ENCODE measurements at regions not wholly inside any gene's neighbourhood (a gene's known extent, or its start where the extent isn't known, plus 50 kb on each side); places are given as distances from the start of the nearest gene placed in this dataset.

DNA sequence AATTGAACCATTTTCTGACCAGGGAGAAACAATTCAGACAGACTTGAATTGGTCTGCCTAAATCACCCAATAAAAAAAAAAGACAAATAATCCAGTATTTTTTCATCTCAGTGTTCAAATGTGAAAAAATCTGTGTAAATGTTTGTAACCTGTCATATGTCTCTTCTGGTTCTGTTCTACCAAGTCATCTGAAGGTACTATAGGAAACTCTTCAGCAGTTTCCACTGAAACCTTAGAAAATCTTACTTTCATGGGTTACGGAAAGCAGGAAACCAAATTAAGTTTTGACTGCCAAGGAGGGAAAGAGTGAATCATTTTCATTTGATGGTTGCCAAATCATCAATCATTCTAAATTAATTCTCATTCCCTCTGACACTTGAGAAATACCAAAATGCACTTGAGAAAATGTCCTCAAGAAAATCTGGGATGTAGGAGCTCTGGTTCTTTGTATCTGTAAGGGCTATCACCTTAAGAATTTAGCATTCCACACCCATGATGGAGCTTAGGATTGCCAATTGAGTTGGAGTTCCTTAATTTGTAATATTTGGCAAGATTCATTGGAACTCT, 278.2 kb upstream of the KCNH8 start (continued):
- no peak for TF ChIP-seq NBN (IDR thresholded peaks at IDR 0.05; ENCODE audit: low read depth)

DNA sequence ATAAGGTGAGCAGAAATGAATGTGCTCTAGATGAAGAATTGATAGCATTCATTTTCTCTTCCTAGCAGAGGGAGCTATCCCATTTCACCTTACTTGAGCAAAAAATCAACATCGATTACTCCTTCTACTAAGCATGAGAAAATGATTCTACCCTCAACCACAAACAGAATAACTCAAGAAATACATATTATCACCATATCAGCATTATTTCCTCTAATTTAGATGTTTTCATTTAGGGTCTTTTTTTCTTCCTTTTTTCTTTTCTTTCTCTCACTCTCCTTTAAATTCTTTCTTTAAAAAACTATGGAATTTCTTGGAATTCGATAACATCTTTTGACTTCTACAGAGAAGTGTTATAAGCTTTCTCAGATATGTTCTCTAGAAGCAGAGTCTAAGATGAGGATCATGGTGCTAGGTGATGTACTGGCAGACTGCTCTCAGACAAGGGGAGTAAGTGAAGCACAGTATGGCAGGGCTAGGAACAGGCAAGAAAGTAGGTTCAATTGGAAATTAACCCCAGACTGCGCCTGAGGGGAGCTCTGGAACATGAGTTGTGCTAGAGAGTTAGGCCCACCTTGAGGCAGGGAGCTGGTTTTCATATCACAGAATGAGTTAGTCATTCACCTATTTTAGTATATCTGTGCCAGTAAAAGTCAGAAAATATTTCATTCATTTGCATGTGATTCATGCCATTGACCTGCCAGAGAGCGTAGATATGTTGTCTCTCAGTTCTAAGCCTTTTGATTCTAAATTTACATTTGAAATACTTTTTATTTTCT, 279.2 kb upstream of the KCNH8 start:
- FAIRE-seq (no peak), ATAC-seq (no peak), DNase-seq (ENCODE audit: extremely low read depth in 1 of 4, low spot score in 3 of 4) (no peak)
- intact Hi-C loops (cut with micrococcal nuclease) (no loop called here), in situ Hi-C loops (cut with MboI) (no loop called here)
- ChIA-PET POLR2A (no interaction called here), CTCF (ENCODE audit: low intra/inter-chr PET ratio) (no interaction called here)
- Histone ChIP-seq H3K36me3 (ENCODE audit: control insufficient read depth, insufficient read depth, low read length) (no peaks in the 10 kb centered on the region), H3K4me1 (replicated peaks in 1 of 2; ENCODE audit: control insufficient read depth in 2 of 2, insufficient read depth in 2 of 2, low read length in 2 of 2) (no peaks in the 10 kb centered on the region), H4K20me1 (replicated peaks; ENCODE audit: control insufficient read depth, insufficient read depth, low read length) (no peaks in the 10 kb centered on the region), H3K9me1 (ENCODE audit: control insufficient read depth, insufficient read depth, low read length) (no peaks in the 10 kb centered on the region), H3K27ac (ENCODE audit: extremely low read depth, low read depth, low read length) (no peak overlapping the region), H3K27me3 (ENCODE audit: control insufficient read depth in 2 of 2, insufficient read depth in 2 of 2, low read length in 2 of 2) (no peaks in the 10 kb centered on the region), H3K9me3 (replicated peaks; ENCODE audit: control insufficient read depth, insufficient read depth, low read depth, low read length) (no peaks in the 10 kb centered on the region), H2AFZ (ENCODE audit: low read depth, low read length) (no peak overlapping the region), H3K9ac (ENCODE audit: insufficient read depth in 1 of 2, low read depth in 2 of 2, low read length in 2 of 2) (no peak overlapping the region), H3K4me3 (no peak overlapping the region), H3K79me2 (ENCODE audit: control insufficient read depth, insufficient read depth, low read length) (no peaks in the 10 kb centered on the region), H3K4me2 (ENCODE audit: insufficient read depth, low read length) (no peak overlapping the region)
- TF ChIP-seq C11orf30 (IDR thresholded peaks at IDR 0.05; ENCODE audit: low read depth) (peak; percentile 51; the same call in 1 of the 2 replicates), ZNF316 (IDR thresholded peaks at IDR 0.05) (peak; percentile 68), RFX7 (CRISPR knock-in tag; IDR thresholded peaks at IDR 0.05) (no peak)
- no TSS peak for BruUV-seq (replicated peaks)
- WGBS (ENCODE audit: insufficient coverage, low coverage, missing lambda C conversion rate), result 0% methylated on average over 4 of the region's 4 CpGs

GRCh38 chr3:18866899-18867298, 281.4 kb upstream of the KCNH8 start:
- ATAC-seq, result no peak
- ChIA-PET POLR2A (no interaction called here), CTCF (ENCODE audit: low intra/inter-chr PET ratio) (no interaction called here)
- TF ChIP-seq, protein P1, sequence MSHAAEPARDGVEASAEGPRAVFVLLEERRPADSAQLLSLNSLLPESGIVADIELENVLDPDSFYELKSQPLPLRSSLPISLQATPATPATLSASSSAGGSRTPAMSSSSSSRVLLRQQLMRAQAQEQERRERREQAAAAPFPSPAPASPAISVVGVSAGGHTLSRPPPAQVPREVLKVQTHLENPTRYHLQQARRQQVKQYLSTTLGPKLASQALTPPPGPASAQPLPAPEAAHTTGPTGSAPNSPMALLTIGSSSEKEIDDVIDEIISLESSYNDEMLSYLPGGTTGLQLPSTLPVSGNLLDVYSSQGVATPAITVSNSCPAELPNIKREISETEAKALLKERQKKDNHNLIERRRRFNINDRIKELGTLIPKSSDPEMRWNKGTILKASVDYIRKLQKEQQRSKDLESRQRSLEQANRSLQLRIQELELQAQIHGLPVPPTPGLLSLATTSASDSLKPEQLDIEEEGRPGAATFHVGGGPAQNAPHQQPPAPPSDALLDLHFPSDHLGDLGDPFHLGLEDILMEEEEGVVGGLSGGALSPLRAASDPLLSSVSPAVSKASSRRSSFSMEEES (CRISPR knock-in tag; IDR thresholded peaks at IDR 0.05), result no peak
- no peak for TF ChIP-seq ZNF324 (CRISPR knock-in tag; IDR thresholded peaks at IDR 0.05)
- no peak for TF ChIP-seq ZNF3 (CRISPR knock-in tag; IDR thresholded peaks at IDR 0.05)
- no peak for TF ChIP-seq PRMT5 (CRISPR knock-in tag; IDR thresholded peaks at IDR 0.05)
- no peak for TF ChIP-seq CHD4 (IDR thresholded peaks at IDR 0.05; ENCODE audit: insufficient read depth, insufficient replicate concordance, low read depth, low read length, poor library complexity, severe bottlenecking)
- no peak for TF ChIP-seq SAFB2 (IDR thresholded peaks at IDR 0.05; ENCODE audit: borderline replicate concordance, low read depth, low read length, severe bottlenecking)
- no peaks in the 10 kb centered on the region for H3K4me1 ChIP-seq (replicated peaks in 1 of 2; ENCODE audit: control insufficient read depth in 2 of 2, insufficient read depth in 2 of 2, low read length in 2 of 2)
- FAIRE-seq, result no peak
- no peak overlapping the region for H3K9ac ChIP-seq (ENCODE audit: insufficient read depth in 1 of 2, low read depth in 2 of 2, low read length in 2 of 2)
- H2AFZ ChIP-seq (ENCODE audit: low read depth, low read length), result no peak overlapping the region
- H3K36me3 ChIP-seq (ENCODE audit: control insufficient read depth, insufficient read depth, low read length), result no peaks in the 10 kb centered on the region
- BruUV-seq (replicated peaks), result no TSS peak
- H3K9me1 ChIP-seq (ENCODE audit: control insufficient read depth, insufficient read depth, low read length), result no peaks in the 10 kb centered on the region
- intact Hi-C loops (cut with micrococcal nuclease) (no loop called here), in situ Hi-C loops (cut with MboI) (no loop called here)
- H3K27ac ChIP-seq (ENCODE audit: extremely low read depth, low read depth, low read length), result no peak overlapping the region
- no peaks in the 10 kb centered on the region for H3K79me2 ChIP-seq (ENCODE audit: control insufficient read depth, insufficient read depth, low read length)
- H3K9me3 ChIP-seq (replicated peaks; ENCODE audit: control insufficient read depth, insufficient read depth, low read depth, low read length), result no peaks in the 10 kb centered on the region
- H4K20me1 ChIP-seq (replicated peaks; ENCODE audit: control insufficient read depth, insufficient read depth, low read length), result no peaks in the 10 kb centered on the region
- no peaks in the 10 kb centered on the region for H3K27me3 ChIP-seq (ENCODE audit: control insufficient read depth in 2 of 2, insufficient read depth in 2 of 2, low read length in 2 of 2)
- no peak overlapping the region for H3K4me3 ChIP-seq
- WGBS (ENCODE audit: insufficient coverage, low coverage, missing lambda C conversion rate), result 11% methylated on average over 1 of the region's 1 CpG
- H3K4me2 ChIP-seq (ENCODE audit: insufficient read depth, low read length), result no peak overlapping the region
- DNase-seq (ENCODE audit: extremely low read depth in 1 of 4, low spot score in 3 of 4), result no peak

All from K562 (cell line).